Common myeloid progenitor, CD34-positive (primary cell): ENCODE measurements at regions not wholly inside any gene's neighbourhood (a gene's known extent, or its start where the extent isn't known, plus 50 kb on each side); places are given as distances from the start of the nearest gene placed in this dataset.

Experiments
- CTCF ChIA-PET: fragments of 350-600 bp; sonication (Branson Sonifier 250); formaldehyde crosslinking; loops from one replicate; lab custom pipeline; 2021; ENCODE audit warnings: antibody characterized with exemption; lab: Charles Lee
- POLR2A ChIA-PET: fragments of 350-600 bp; sonication (Branson Sonifier 250); formaldehyde crosslinking; loops from one replicate; lab custom pipeline; 2021; ENCODE audit warnings: antibody characterized with exemption; lab: Charles Lee
- DNase-seq, 3 donors: peaks; one replicate each; pipeline versions ENCODE4 v3.0.0 to v3.0.0-alpha.2; 2013
- H3K27ac ChIP-seq, 2 experiments: 1 replicate in 1 of 2; 2 replicates in 1 of 2; pipeline ENCODE4 v1.7.0; 2013; ENCODE audit warnings: inconsistent platforms in 2 of 2, low read length in 2 of 2, mild to moderate bottlenecking in 2 of 2, low read depth in 1 of 2, moderate library complexity in 1 of 2; ENCODE audit not compliant: severe bottlenecking in 2 of 2, insufficient read depth in 1 of 2, poor library complexity in 1 of 2
- H3K27me3 ChIP-seq, 5 experiments: replicated peaks in 2 of 5; 1 replicate in 3 of 5; 2 replicates in 2 of 5; pipeline versions ENCODE4 v1.6.1 to v1.7.0; 2013; ENCODE audit warnings: low read length in 4 of 5, mild to moderate bottlenecking in 2 of 5, moderate library complexity in 2 of 5, inconsistent platforms in 1 of 5; ENCODE audit not compliant: insufficient read depth in 5 of 5, control insufficient read depth in 4 of 5
- H3K36me3 ChIP-seq, 4 experiments: 1 replicate in 2 of 4; 2 replicates in 2 of 4; pipeline versions ENCODE4 v1.6.1 to v1.7.0; 2013; ENCODE audit warnings: low read length in 3 of 4, control low read depth in 1 of 4, mild to moderate bottlenecking in 1 of 4; ENCODE audit not compliant: control insufficient read depth in 4 of 4, insufficient read depth in 4 of 4
- H3K4me1 ChIP-seq, 4 experiments: 1 replicate in 3 of 4; 2 replicates in 1 of 4; pipeline versions ENCODE4 v1.6.1 to v1.7.1; 2013; ENCODE audit warnings: low read length in 3 of 4, mild to moderate bottlenecking in 3 of 4, control low read depth in 1 of 4, inconsistent platforms in 1 of 4, moderate library complexity in 1 of 4; ENCODE audit not compliant: control insufficient read depth in 4 of 4, insufficient read depth in 4 of 4; ENCODE audit errors: control extremely low read depth in 1 of 4
- H3K4me3 ChIP-seq, 7 experiments: 1 replicate in 4 of 7; 2 replicates in 3 of 7; pipeline versions ENCODE4 v1.5.1 to v1.7.0; 2013; ENCODE audit warnings: mild to moderate bottlenecking in 7 of 7, low read length in 6 of 7, moderate library complexity in 6 of 7, inconsistent platforms in 2 of 7, low read depth in 2 of 7, control low read depth in 1 of 7; ENCODE audit not compliant: insufficient read depth in 4 of 7, control insufficient read depth in 1 of 7; ENCODE audit errors: extremely low read depth in 1 of 7
- H3K9me3 ChIP-seq, 5 experiments: 1 replicate in 4 of 5; 2 replicates in 1 of 5; pipeline versions ENCODE4 v1.6.1 to v1.7.1; 2013; ENCODE audit warnings: low read length in 4 of 5, mild to moderate bottlenecking in 2 of 5, inconsistent platforms in 1 of 5, low read depth in 1 of 5, moderate library complexity in 1 of 5; ENCODE audit not compliant: control insufficient read depth in 4 of 5, insufficient read depth in 2 of 5; ENCODE audit errors: control extremely low read depth in 1 of 5
- WGBS: methylation state at CpG from one replicate; pipeline ENCODE4 v1.1.5; 2013; ENCODE audit not compliant: insufficient coverage; 5-methylcytosine and 5-hydroxymethylcytosine counted together

- Histone ChIP-seq H3K4me3 (no peak overlapping the region), H3K36me3 (no peaks in the 10 kb centered on the region), H3K9me3 (peaks cover 0 to 4% (median 3%) of the 10 kb centered on the region in 5 experiments), H3K27me3 (no peaks in the 10 kb centered on the region), H3K27ac (no peak overlapping the region), H3K4me1 (no peaks in the 10 kb centered on the region)
- CTCF ChIA-PET, result no interaction called here
- WGBS, result no CpG with 5 or more reads among the region's 1 CpG
- DNase-seq, result no peak
- POLR2A ChIA-PET, result no interaction called here
Measured at GRCh38 chr3:150118219-150118618, 147.5 kb upstream of the PFN2 start.

DNA sequence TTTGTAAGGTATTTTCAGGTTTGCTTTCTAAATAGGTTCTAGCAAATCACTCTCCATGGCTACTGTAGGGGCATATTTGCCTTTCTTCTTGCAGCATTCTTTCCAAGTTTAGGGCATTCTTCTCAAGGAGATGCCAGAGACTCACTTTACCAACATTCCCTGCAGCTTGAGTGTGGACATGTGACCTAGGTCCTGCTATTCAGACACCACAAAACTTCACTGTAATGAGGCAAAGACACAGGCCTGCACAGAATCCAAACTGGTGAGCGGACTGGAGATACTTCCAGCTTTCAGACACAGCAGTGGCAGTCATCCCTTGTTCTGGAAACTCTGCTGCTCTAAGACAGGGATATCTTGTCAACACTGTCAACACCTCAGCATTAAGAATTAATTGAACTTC is 146.4 kb upstream of the PFN2 start:
- Histone ChIP-seq H3K4me1 (no peaks in the 10 kb centered on the region), H3K27me3 (no peaks in the 10 kb centered on the region), H3K27ac (no peak overlapping the region), H3K4me3 (no peak overlapping the region), H3K9me3 (peaks cover 0 to under 1% (median 0%) of the 10 kb centered on the region in 5 experiments), H3K36me3 (no peaks in the 10 kb centered on the region)
- POLR2A ChIA-PET, result no interaction called here
- CTCF ChIA-PET, result no interaction called here
- WGBS, result no CpG with 5 or more reads among the region's 1 CpG
- no peak for DNase-seq

- DNase-seq, result no peak
- Histone ChIP-seq H3K4me3 (no peak overlapping the region), H3K4me1 (no peaks in the 10 kb centered on the region), H3K9me3 (no peaks in the 10 kb centered on the region), H3K27me3 (no peaks in the 10 kb centered on the region), H3K36me3 (no peaks in the 10 kb centered on the region), H3K27ac (no peak overlapping the region)
- ChIA-PET CTCF (no interaction called here), POLR2A (no interaction called here)
- WGBS, result 94% methylated on average over 3 of the region's 4 CpGs
Measured at GRCh38 chr3:150116196-150116595, 145.5 kb upstream of the PFN2 start.

DNA sequence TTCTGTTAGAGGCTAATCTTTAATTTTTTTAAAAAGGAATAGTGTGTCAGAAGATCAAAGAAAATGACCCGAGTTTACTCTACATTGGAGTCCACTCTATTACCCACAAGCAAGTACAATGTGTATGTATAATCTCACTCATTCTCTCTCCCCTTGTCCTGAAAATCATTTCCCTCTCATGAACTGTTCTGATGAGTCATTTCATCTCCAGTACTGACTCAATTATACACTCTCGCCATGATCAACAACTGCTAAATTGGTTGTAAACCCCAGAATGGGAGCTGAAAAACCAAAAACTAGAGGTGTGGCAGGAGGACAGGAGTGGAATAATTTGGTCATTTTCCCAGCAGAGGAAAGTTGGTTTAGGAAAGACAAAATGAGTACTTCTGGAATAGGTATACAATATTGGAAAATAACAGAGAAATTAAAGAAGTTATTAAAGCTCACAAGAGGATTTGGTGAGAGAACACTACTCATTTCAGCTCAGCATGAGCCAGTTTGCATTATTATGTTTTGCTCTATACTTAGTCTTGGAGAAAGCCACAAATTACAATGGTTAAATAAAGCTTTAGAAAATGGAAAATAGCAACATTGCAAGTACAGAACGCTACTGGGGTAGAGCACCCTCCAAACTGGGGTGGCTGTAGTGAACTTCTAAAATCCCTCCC is 144.3 kb upstream of the PFN2 start:
- Histone ChIP-seq H3K27ac (no peak overlapping the region), H3K4me1 (no peaks in the 10 kb centered on the region), H3K9me3 (no peaks in the 10 kb centered on the region), H3K4me3 (no peak overlapping the region), H3K36me3 (no peaks in the 10 kb centered on the region), H3K27me3 (no peaks in the 10 kb centered on the region)
- CTCF ChIA-PET, result interaction anchor here (2.0 kb wide), 1 partner anchor 11 kb away, joined by 5 read pairs; no protein-coding TSS in a partner anchor
- POLR2A ChIA-PET, result no interaction called here
- DNase-seq, result no peak
- 100% methylated on average over 1 of the region's 3 CpGs for WGBS

DNA sequence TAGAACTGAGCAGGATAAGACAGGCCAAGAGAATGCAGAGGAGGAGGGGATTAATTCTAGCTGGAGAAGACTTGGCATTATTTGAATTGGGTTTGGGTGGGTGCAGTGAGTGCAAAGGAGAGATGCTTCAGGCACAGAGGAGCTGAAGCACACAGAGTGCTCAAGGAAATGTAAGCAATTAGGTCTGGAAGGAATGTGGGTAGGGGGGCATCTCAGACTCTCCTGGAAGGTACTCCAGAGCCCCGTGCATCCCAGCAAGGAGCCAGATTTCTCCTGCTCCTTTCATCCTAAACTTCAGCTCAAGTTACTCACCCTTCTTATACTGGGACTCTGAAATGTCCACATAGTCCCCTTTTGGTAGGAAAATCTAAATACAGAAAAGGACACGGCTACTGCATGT is 143.6 kb upstream of the PFN2 start:
- DNase-seq, result no peak
- POLR2A ChIA-PET, result no interaction called here
- CTCF ChIA-PET, result interaction anchor here (0.9 to 2.0 kb wide), 2 partner anchors 8 to 10 kb away, joined by 3 to 5 read pairs; no protein-coding TSS in a partner anchor
- no peaks in the 10 kb centered on the region for H3K36me3 ChIP-seq
- no peak overlapping the region for H3K27ac ChIP-seq
- no peak overlapping the region for H3K4me3 ChIP-seq
- no peaks in the 10 kb centered on the region for H3K27me3 ChIP-seq
- 100% methylated on average over 2 of the region's 2 CpGs for WGBS
- H3K4me1 ChIP-seq, result no peaks in the 10 kb centered on the region
- H3K9me3 ChIP-seq, result no peaks in the 10 kb centered on the region

GRCh38 chr3:150110097-150110496 is 139.4 kb upstream of the PFN2 start:
- no CpG with 5 or more reads among the region's 5 CpGs for WGBS
- Histone ChIP-seq H3K27ac (no peak overlapping the region), H3K4me1 (no peaks in the 10 kb centered on the region), H3K9me3 (no peaks in the 10 kb centered on the region), H3K36me3 (no peaks in the 10 kb centered on the region), H3K27me3 (no peaks in the 10 kb centered on the region), H3K4me3 (no peak overlapping the region)
- DNase-seq, result no peak
- CTCF ChIA-PET, result no interaction called here
- POLR2A ChIA-PET, result no interaction called here

- Histone ChIP-seq H3K27ac (no peak overlapping the region), H3K4me1 (no peaks in the 10 kb centered on the region), H3K9me3 (no peaks in the 10 kb centered on the region), H3K36me3 (no peaks in the 10 kb centered on the region), H3K27me3 (no peaks in the 10 kb centered on the region), H3K4me3 (no peak overlapping the region)
- CTCF ChIA-PET, result no interaction called here
- WGBS, result 100% methylated on average over 4 of the region's 5 CpGs
- POLR2A ChIA-PET, result no interaction called here
- DNase-seq, result no peak
Measured at GRCh38 chr3:150107429-150108175, 136.9 kb upstream of the PFN2 start.
